Skeletal muscle tissue (tissue), 4 donors: ENCODE measurements at regions not wholly inside any gene's neighbourhood (a gene's known extent, or its start where the extent isn't known, plus 50 kb on each side); places are given as distances from the start of the nearest gene placed in this dataset. TPM values are rescaled to one million over a fixed set of nuclear protein-coding genes. Genes with fewer than 3 reads are reported as not detected.

ENCODE experiments used
- H3K27ac ChIP-seq: one replicate; pipeline ENCODE4 v1.7.0; 2013; ENCODE audit warnings: mild to moderate bottlenecking, low read depth, low read length, inconsistent platforms
- H3K27me3 ChIP-seq, 3 donors: one replicate each; pipeline ENCODE4 v1.7.0; 2013; ENCODE audit warnings: low read length in 3 of 3; ENCODE audit not compliant: control insufficient read depth in 3 of 3, insufficient read depth in 3 of 3
- H3K36me3 ChIP-seq, 3 donors: one replicate each; pipeline ENCODE4 v1.7.0; 2013; ENCODE audit warnings: low read length in 3 of 3; ENCODE audit not compliant: control insufficient read depth in 3 of 3, insufficient read depth in 3 of 3
- H3K4me1 ChIP-seq, 3 donors: one replicate each; pipeline ENCODE4 v1.7.0; 2013; ENCODE audit warnings: low read length in 3 of 3, mild to moderate bottlenecking in 3 of 3; ENCODE audit not compliant: control insufficient read depth in 3 of 3, insufficient read depth in 3 of 3
- H3K4me3 ChIP-seq, 3 donors: one replicate each; pipeline ENCODE4 v1.7.0; 2013; ENCODE audit warnings: low read length in 3 of 3
- H3K9ac ChIP-seq, 3 donors: one replicate each; pipeline ENCODE4 v1.7.0; 2013; ENCODE audit warnings: low read length in 3 of 3, mild to moderate bottlenecking in 3 of 3, moderate library complexity in 2 of 3, low read depth in 1 of 3
- H3K9me3 ChIP-seq, 3 donors: one replicate each; pipeline ENCODE4 v1.7.0; 2013; ENCODE audit warnings: low read length in 3 of 3; ENCODE audit not compliant: control insufficient read depth in 3 of 3
- small RNA-seq: library from RNA; depleted of rRNA; stranded (forward); fragments of <200 nt; gene quantifications from one replicate; pipeline ENCODE3, GENCODE V24; 2014
- donor health status: Osteomylitis.

DNA sequence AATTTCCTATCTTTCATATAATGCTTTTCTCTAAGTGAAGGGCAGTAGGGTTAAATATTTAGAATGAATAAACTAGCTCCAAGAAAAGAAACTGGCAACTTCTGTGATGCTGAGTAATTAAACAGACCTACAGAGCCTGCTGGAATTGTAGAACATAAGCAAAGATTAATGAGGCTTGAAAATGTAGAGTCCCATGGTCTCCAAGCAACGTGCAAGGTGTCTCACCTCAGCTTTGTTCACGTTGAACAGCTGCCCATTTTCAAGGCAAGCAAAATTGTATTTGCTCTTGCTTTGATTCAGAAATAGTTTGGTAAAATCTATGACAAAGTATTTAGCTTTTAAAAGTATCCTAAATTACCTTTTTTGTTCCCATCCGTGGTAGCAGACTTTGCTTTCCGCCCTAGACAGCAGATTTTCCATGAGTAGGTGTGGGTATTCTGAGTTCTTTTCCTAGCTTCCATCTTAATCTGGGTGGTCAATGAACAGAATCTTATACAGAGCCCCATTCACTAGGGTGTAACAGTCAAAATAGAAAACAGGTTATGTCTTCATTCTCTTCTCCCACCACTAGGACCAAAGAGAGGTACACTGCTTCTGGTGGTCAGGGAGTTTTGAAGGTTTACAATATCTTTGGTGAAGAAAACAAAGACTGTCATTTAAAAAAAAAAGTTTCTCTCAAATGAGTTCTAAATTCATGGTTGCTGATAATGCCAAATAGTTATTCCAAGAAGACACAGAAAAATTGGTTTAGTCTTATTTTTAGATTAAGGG is 52.1 kb upstream of the TYRP1 start:
- Histone ChIP-seq H3K9ac (no peak overlapping the region), H3K4me1 (no peaks in the 10 kb centered on the region), H3K36me3 (no peaks in the 10 kb centered on the region), H3K9me3 (no peaks in the 10 kb centered on the region), H3K27me3 (no peaks in the 10 kb centered on the region), H3K27ac (no peak overlapping the region), H3K4me3 (no peak overlapping the region)

Small RNA genes lying in the stretch of these regions (small RNA-seq; reads per million reads assigned to genes)
- gene AL161788.1 (not detected), gene AL162413.1 (not detected), gene AL592227.1 (not detected), gene RNU2-47P (0.19 reads per million)
